HL-60 (cell line): ENCODE measurements at regions not wholly inside any gene's neighbourhood (a gene's known extent, or its start where the extent isn't known, plus 50 kb on each side); places are given as distances from the start of the nearest gene placed in this dataset.
"Not testable (repeated sequence)": the region's sequence is repeated elsewhere in the genome, so short reads cannot be mapped to it uniquely, and the experiment has no call there.

ENCODE experiments used
- CTCF ChIP-seq: IDR thresholded peaks from one replicate; pipeline ENCODE4 v1.5.1; 2011; ENCODE audit warnings: low read length, control low read depth, inconsistent platforms; ENCODE audit not compliant: insufficient read depth
- POLR2AphosphoS5 ChIP-seq: IDR thresholded peaks from 2 replicates; pipeline ENCODE4 v1.6.1; 2012; ENCODE audit warnings: low read depth

- not testable (repeated sequence) for TF ChIP-seq CTCF, POLR2AphosphoS5
Measured at GRCh38 chr5:40195574-40195973, 484.1 kb upstream of the PTGER4 start.
